ENCODE measurements at regions not wholly inside any gene's neighbourhood (a gene's known extent, or its start where the extent isn't known, plus 50 kb on each side); places are given as distances from the start of the nearest gene placed in this dataset.

- DNase-seq (ENCODE audit: low read depth, low spot score) = no peak
- Histone ChIP-seq H3K36me3 (ENCODE audit: control insufficient read depth in 2 of 2, extremely low read depth in 1 of 2, insufficient read depth in 2 of 2, low read length in 2 of 2) (no peaks in the 10 kb centered on the region), H3K9ac (ENCODE audit: control insufficient read depth, extremely low read depth, insufficient read depth, low read length) (no peak overlapping the region), H3K4me2 (ENCODE audit: control insufficient read depth, extremely low read depth, insufficient read depth, low read depth, low read length) (no peak overlapping the region), H2AFZ (ENCODE audit: control insufficient read depth, low read length) (no peak overlapping the region), H3K4me3 (ENCODE audit: control insufficient read depth in 2 of 3, extremely low read depth in 1 of 3, insufficient read depth in 2 of 3, low read depth in 1 of 3, low read length in 3 of 3) (no peak overlapping the region), H3K4me1 (ENCODE audit: control insufficient read depth, extremely low read depth, insufficient read depth, low read length) (no peaks in the 10 kb centered on the region), H4K20me1 (ENCODE audit: control insufficient read depth, extremely low read depth, insufficient read depth, low read length) (no peaks in the 10 kb centered on the region), H3K9me3 (ENCODE audit: control insufficient read depth, low read depth, low read length) (no peaks in the 10 kb centered on the region), H3K79me2 (ENCODE audit: control insufficient read depth, insufficient read depth, low read length) (no peaks in the 10 kb centered on the region), H3K9me1 (ENCODE audit: control insufficient read depth, extremely low read depth, insufficient read depth, low read length) (no peaks in the 10 kb centered on the region), H3K27me3 (ENCODE audit: control insufficient read depth, extremely low read depth, insufficient read depth, low read length) (no peaks in the 10 kb centered on the region), H3K27ac (ENCODE audit: control insufficient read depth, insufficient read depth, low read length) (no peak overlapping the region)
- dilution Hi-C loops (cut with MboI; ENCODE audit: extremely low pct_ligation_motif_present, low sequenced_read_pairs) = no loop called here
- FAIRE-seq = no peak
- no peak for TF ChIP-seq EZH2 (IDR thresholded peaks at IDR 0.05; ENCODE audit: low read length)
- TF ChIP-seq CTCF (optimal IDR thresholded peaks at IDR 0.05 in 1 of 3, IDR thresholded peaks at IDR 0.05 in 1 of 3, conservative IDR thresholded peaks at IDR 0.05 in 1 of 3; ENCODE audit: extremely low read depth in 1 of 3, insufficient read depth in 2 of 3, low read length in 3 of 3) = no peak
Measured at GRCh38 chr11:24084956-24085355, 411.9 kb upstream of the LUZP2 start.

GRCh38 chr11:24086921-24087320 is 409.9 kb upstream of the LUZP2 start:
- dilution Hi-C loops (cut with MboI; ENCODE audit: extremely low pct_ligation_motif_present, low sequenced_read_pairs) = no loop called here
- Histone ChIP-seq H3K4me2 (ENCODE audit: control insufficient read depth, extremely low read depth, insufficient read depth, low read depth, low read length) (no peak overlapping the region), H3K36me3 (ENCODE audit: control insufficient read depth in 2 of 2, extremely low read depth in 1 of 2, insufficient read depth in 2 of 2, low read length in 2 of 2) (no peaks in the 10 kb centered on the region), H3K27ac (ENCODE audit: control insufficient read depth, insufficient read depth, low read length) (no peak overlapping the region), H3K27me3 (ENCODE audit: control insufficient read depth, extremely low read depth, insufficient read depth, low read length) (no peaks in the 10 kb centered on the region), H4K20me1 (ENCODE audit: control insufficient read depth, extremely low read depth, insufficient read depth, low read length) (no peaks in the 10 kb centered on the region), H2AFZ (ENCODE audit: control insufficient read depth, low read length) (no peak overlapping the region), H3K9me3 (ENCODE audit: control insufficient read depth, low read depth, low read length) (no peaks in the 10 kb centered on the region), H3K4me1 (ENCODE audit: control insufficient read depth, extremely low read depth, insufficient read depth, low read length) (no peaks in the 10 kb centered on the region), H3K4me3 (ENCODE audit: control insufficient read depth in 2 of 3, extremely low read depth in 1 of 3, insufficient read depth in 2 of 3, low read depth in 1 of 3, low read length in 3 of 3) (no peak overlapping the region), H3K9ac (ENCODE audit: control insufficient read depth, extremely low read depth, insufficient read depth, low read length) (no peak overlapping the region), H3K79me2 (ENCODE audit: control insufficient read depth, insufficient read depth, low read length) (no peaks in the 10 kb centered on the region), H3K9me1 (ENCODE audit: control insufficient read depth, extremely low read depth, insufficient read depth, low read length) (no peaks in the 10 kb centered on the region)
- TF ChIP-seq CTCF (optimal IDR thresholded peaks at IDR 0.05 in 1 of 3, IDR thresholded peaks at IDR 0.05 in 1 of 3, conservative IDR thresholded peaks at IDR 0.05 in 1 of 3; ENCODE audit: extremely low read depth in 1 of 3, insufficient read depth in 2 of 3, low read length in 3 of 3) (no peak), EZH2 (IDR thresholded peaks at IDR 0.05; ENCODE audit: low read length) (no peak)
- no peak for FAIRE-seq
- no peak for DNase-seq (ENCODE audit: low read depth, low spot score)
